Central memory CD4-positive, alpha-beta T cell (primary cell): ENCODE measurements at regions not wholly inside any gene's neighbourhood (a gene's known extent, or its start where the extent isn't known, plus 50 kb on each side); places are given as distances from the start of the nearest gene placed in this dataset.

Experiments used
- DNase-seq: peaks from one replicate; pipeline ENCODE4 v3.0.0; 2022

- no peak for DNase-seq
These were observed 313.7 kb upstream of the SMIM31 start for GRCh38 chr4:164440199-164440598.

GRCh38 chr4:164441109-164441508 is 312.8 kb upstream of the SMIM31 start:
- DNase-seq = no peak

- no peak for DNase-seq
These were observed 311.8 kb upstream of the SMIM31 start for GRCh38 chr4:164442180-164442579.

- no peak for DNase-seq
These were observed 307.4 kb upstream of the SMIM31 start for GRCh38 chr4:164446516-164446915.

- DNase-seq = no peak
These were observed 292.0 kb upstream of the SMIM31 start for GRCh38 chr4:164461901-164462300.

GRCh38 chr4:164462471-164462870 is 291.5 kb upstream of the SMIM31 start:
- no peak for DNase-seq

- no peak for DNase-seq
These were observed 289.6 kb upstream of the SMIM31 start for GRCh38 chr4:164464313-164464712.

- no peak for DNase-seq
These were observed 286.4 kb upstream of the SMIM31 start for GRCh38 chr4:164467493-164467892.

- DNase-seq = no peak
These were observed 272.4 kb upstream of the SMIM31 start for GRCh38 chr4:164481306-164482091.

- DNase-seq = no peak
These were observed 271.9 kb upstream of the SMIM31 start for GRCh38 chr4:164482092-164482404.

GRCh38 chr4:164482758-164483157 is 271.2 kb upstream of the SMIM31 start:
- no peak for DNase-seq

- no peak for DNase-seq
These were observed 270.2 kb upstream of the SMIM31 start for GRCh38 chr4:164483711-164484110.

GRCh38 chr4:164484551-164484950 is 269.4 kb upstream of the SMIM31 start:
- no peak for DNase-seq

- no peak for DNase-seq
These were observed 268.8 kb upstream of the SMIM31 start for GRCh38 chr4:164485136-164485535.

GRCh38 chr4:164488114-164488513 is 265.8 kb upstream of the SMIM31 start:
- DNase-seq = no peak

- DNase-seq = no peak
These were observed 252.9 kb upstream of the SMIM31 start for GRCh38 chr4:164501074-164501473.

GRCh38 chr4:164503874-164504273 is 250.1 kb upstream of the SMIM31 start:
- DNase-seq = no peak

- DNase-seq = no peak
These were observed 245.8 kb upstream of the SMIM31 start for GRCh38 chr4:164508097-164508496.

GRCh38 chr4:164508771-164509170 is 245.2 kb upstream of the SMIM31 start:
- no peak for DNase-seq

GRCh38 chr4:164509951-164510350 is 244.0 kb upstream of the SMIM31 start:
- DNase-seq = no peak

GRCh38 chr4:164512124-164512523 is 241.8 kb upstream of the SMIM31 start:
- DNase-seq = no peak

- DNase-seq = no peak
These were observed 239.2 kb upstream of the SMIM31 start for GRCh38 chr4:164514765-164515164.

GRCh38 chr4:164524789-164525188 is 229.1 kb upstream of the SMIM31 start:
- no peak for DNase-seq

- no peak for DNase-seq
These were observed 226.9 kb upstream of the SMIM31 start for GRCh38 chr4:164526933-164527583.

GRCh38 chr4:164529058-164529457 is 224.9 kb upstream of the SMIM31 start:
- DNase-seq = no peak
